ENCODE measurements at regions not wholly inside any gene's neighbourhood (a gene's known extent, or its start where the extent isn't known, plus 50 kb on each side); places are given as distances from the start of the nearest gene placed in this dataset.

DNA sequence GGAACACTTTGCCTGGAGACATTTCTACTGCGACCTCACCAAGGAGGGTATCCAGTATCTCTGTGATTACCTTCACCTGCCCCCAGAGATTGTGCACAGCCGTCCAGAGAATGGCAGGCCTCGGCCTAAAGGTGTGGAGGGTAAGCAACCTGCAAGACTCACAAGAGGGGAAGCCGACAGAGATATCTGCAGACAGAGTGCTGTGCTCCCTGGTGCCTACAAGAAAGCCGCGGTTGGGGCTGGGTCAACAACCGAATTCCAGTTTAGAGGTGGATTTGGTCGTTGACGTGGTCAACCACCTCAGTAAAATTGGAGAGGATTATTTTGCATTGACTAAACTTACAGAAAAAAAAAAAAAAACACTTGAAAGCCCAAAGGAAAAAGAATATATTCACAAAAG lies 107.8 kb upstream of the ISL1 start:
- no peak for TF ChIP-seq ZC3H10 (CRISPR knock-in tag; IDR thresholded peaks at IDR 0.05)
- TF ChIP-seq, protein P1, sequence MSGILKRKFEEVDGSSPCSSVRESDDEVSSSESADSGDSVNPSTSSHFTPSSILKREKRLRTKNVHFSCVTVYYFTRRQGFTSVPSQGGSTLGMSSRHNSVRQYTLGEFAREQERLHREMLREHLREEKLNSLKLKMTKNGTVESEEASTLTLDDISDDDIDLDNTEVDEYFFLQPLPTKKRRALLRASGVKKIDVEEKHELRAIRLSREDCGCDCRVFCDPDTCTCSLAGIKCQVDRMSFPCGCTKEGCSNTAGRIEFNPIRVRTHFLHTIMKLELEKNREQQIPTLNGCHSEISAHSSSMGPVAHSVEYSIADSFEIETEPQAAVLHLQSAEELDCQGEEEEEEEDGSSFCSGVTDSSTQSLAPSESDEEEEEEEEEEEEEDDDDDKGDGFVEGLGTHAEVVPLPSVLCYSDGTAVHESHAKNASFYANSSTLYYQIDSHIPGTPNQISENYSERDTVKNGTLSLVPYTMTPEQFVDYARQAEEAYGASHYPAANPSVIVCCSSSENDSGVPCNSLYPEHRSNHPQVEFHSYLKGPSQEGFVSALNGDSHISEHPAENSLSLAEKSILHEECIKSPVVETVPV (CRISPR knock-in tag; IDR thresholded peaks at IDR 0.05), result no peak
- no peak for TF ChIP-seq TCF4 (CRISPR knock-in tag; IDR thresholded peaks at IDR 0.05; ENCODE audit: borderline replicate concordance)
- TF ChIP-seq SNAI2 (CRISPR knock-in tag; IDR thresholded peaks at IDR 0.05), result no peak
- no peak for TF ChIP-seq ZFP30 (CRISPR knock-in tag; IDR thresholded peaks at IDR 0.05)
- TF ChIP-seq BACH2 (CRISPR knock-in tag; IDR thresholded peaks at IDR 0.05; ENCODE audit: borderline replicate concordance), result no peak
- no peak for TF ChIP-seq ZNF8 (CRISPR knock-in tag; IDR thresholded peaks at IDR 0.05)
- TF ChIP-seq, protein P2, sequence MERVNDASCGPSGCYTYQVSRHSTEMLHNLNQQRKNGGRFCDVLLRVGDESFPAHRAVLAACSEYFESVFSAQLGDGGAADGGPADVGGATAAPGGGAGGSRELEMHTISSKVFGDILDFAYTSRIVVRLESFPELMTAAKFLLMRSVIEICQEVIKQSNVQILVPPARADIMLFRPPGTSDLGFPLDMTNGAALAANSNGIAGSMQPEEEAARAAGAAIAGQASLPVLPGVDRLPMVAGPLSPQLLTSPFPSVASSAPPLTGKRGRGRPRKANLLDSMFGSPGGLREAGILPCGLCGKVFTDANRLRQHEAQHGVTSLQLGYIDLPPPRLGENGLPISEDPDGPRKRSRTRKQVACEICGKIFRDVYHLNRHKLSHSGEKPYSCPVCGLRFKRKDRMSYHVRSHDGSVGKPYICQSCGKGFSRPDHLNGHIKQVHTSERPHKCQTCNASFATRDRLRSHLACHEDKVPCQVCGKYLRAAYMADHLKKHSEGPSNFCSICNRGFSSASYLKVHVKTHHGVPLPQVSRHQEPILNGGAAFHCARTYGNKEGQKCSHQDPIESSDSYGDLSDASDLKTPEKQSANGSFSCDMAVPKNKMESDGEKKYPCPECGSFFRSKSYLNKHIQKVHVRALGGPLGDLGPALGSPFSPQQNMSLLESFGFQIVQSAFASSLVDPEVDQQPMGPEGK (CRISPR knock-in tag; IDR thresholded peaks at IDR 0.05; ENCODE audit: borderline replicate concordance), result no peak
- TF ChIP-seq ARNTL (CRISPR knock-in tag; IDR thresholded peaks at IDR 0.05; ENCODE audit: borderline replicate concordance, low read depth), result no peak
- TF ChIP-seq, protein P3, sequence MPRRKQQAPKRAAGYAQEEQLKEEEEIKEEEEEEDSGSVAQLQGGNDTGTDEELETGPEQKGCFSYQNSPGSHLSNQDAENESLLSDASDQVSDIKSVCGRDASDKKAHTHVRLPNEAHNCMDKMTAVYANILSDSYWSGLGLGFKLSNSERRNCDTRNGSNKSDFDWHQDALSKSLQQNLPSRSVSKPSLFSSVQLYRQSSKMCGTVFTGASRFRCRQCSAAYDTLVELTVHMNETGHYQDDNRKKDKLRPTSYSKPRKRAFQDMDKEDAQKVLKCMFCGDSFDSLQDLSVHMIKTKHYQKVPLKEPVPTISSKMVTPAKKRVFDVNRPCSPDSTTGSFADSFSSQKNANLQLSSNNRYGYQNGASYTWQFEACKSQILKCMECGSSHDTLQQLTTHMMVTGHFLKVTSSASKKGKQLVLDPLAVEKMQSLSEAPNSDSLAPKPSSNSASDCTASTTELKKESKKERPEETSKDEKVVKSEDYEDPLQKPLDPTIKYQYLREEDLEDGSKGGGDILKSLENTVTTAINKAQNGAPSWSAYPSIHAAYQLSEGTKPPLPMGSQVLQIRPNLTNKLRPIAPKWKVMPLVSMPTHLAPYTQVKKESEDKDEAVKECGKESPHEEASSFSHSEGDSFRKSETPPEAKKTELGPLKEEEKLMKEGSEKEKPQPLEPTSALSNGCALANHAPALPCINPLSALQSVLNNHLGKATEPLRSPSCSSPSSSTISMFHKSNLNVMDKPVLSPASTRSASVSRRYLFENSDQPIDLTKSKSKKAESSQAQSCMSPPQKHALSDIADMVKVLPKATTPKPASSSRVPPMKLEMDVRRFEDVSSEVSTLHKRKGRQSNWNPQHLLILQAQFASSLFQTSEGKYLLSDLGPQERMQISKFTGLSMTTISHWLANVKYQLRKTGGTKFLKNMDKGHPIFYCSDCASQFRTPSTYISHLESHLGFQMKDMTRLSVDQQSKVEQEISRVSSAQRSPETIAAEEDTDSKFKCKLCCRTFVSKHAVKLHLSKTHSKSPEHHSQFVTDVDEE (CRISPR knock-in tag; IDR thresholded peaks at IDR 0.05), result no peak
- TF ChIP-seq ESRRG (CRISPR knock-in tag; IDR thresholded peaks at IDR 0.05), result no peak
- TF ChIP-seq CSDC2 (CRISPR knock-in tag; IDR thresholded peaks at IDR 0.05), result no peak
- no peak for TF ChIP-seq RARB (CRISPR knock-in tag; IDR thresholded peaks at IDR 0.05)
- TF ChIP-seq OSR1 (CRISPR knock-in tag; IDR thresholded peaks at IDR 0.05), result no peak

Measured in SK-N-SH treated with all-trans-retinoic acid at 6 μM for 48 hours (cell line).